ENCODE measurements at regions not wholly inside any gene's neighbourhood (a gene's known extent, or its start where the extent isn't known, plus 50 kb on each side); places are given as distances from the start of the nearest gene placed in this dataset.

- DNase-seq (ENCODE audit: low read depth), result no peak
- no peak for TF ChIP-seq CTCF (IDR thresholded peaks at IDR 0.05; ENCODE audit: insufficient read depth, low read depth, low read length)
Observed at GRCh38 chr3:153458881-153459280, 296.9 kb downstream of the RAP2B start.

GRCh38 chr3:153462545-153462944 is 300.5 kb downstream of the RAP2B start:
- DNase-seq (ENCODE audit: low read depth), result no peak
- TF ChIP-seq CTCF (IDR thresholded peaks at IDR 0.05; ENCODE audit: insufficient read depth, low read depth, low read length), result no peak
- no peak overlapping the region for H3K4me3 ChIP-seq (ENCODE audit: low read depth, low read length)

More at GRCh38 chr3:153458881-153459280, 296.9 kb downstream of the RAP2B start:
- H3K4me3 ChIP-seq (ENCODE audit: low read depth, low read length), result no peak overlapping the region

GRCh38 chr3:153463895-153464294 is 301.9 kb downstream of the RAP2B start:
- no peak for DNase-seq (ENCODE audit: low read depth)
- no peak overlapping the region for H3K4me3 ChIP-seq (ENCODE audit: low read depth, low read length)
- TF ChIP-seq CTCF (IDR thresholded peaks at IDR 0.05; ENCODE audit: insufficient read depth, low read depth, low read length), result no peak

- no peak for TF ChIP-seq CTCF (IDR thresholded peaks at IDR 0.05; ENCODE audit: insufficient read depth, low read depth, low read length)
- H3K4me3 ChIP-seq (ENCODE audit: low read depth, low read length), result no peak overlapping the region
- no peak for DNase-seq (ENCODE audit: low read depth)
Observed at GRCh38 chr3:153469162-153469561, 307.1 kb downstream of the RAP2B start.

- H3K4me3 ChIP-seq (ENCODE audit: low read depth, low read length), result no peak overlapping the region
- no peak for DNase-seq (ENCODE audit: low read depth)
- no peak for TF ChIP-seq CTCF (IDR thresholded peaks at IDR 0.05; ENCODE audit: insufficient read depth, low read depth, low read length)
Observed at GRCh38 chr3:153484842-153485241, 322.8 kb downstream of the RAP2B start.

- no peak overlapping the region for H3K4me3 ChIP-seq (ENCODE audit: low read depth, low read length)
- TF ChIP-seq CTCF (IDR thresholded peaks at IDR 0.05; ENCODE audit: insufficient read depth, low read depth, low read length), result no peak
- no peak for DNase-seq (ENCODE audit: low read depth)
Observed at GRCh38 chr3:153495422-153495821, 333.4 kb downstream of the RAP2B start.

GRCh38 chr3:153502682-153503081 is 340.7 kb downstream of the RAP2B start:
- no peak for TF ChIP-seq CTCF (IDR thresholded peaks at IDR 0.05; ENCODE audit: insufficient read depth, low read depth, low read length)
- H3K4me3 ChIP-seq (ENCODE audit: low read depth, low read length), result no peak overlapping the region
- DNase-seq (ENCODE audit: low read depth), result no peak

Measured in fibroblast of villous mesenchyme (primary cell).